Activated naive CD4-positive, alpha-beta T cell treated with anti-CD3 and anti-CD28 coated beads for 36 hours (primary cell): ENCODE measurements at regions not wholly inside any gene's neighbourhood (a gene's known extent, or its start where the extent isn't known, plus 50 kb on each side); places are given as distances from the start of the nearest gene placed in this dataset.

Source experiments
- CTCF ChIA-PET: fragments of 350-600 bp; sonication (Branson Sonifier 250); formaldehyde crosslinking; loops from one replicate; lab custom pipeline; 2021; ENCODE audit warnings: antibody characterized with exemption; lab: Charles Lee
- DNase-seq: peaks from one replicate; pipeline ENCODE4 v3.0.0-alpha.2; 2020
- H3K27ac Mint-ChIP-seq: one replicate; pipeline ENCODE4 v1.8.0; 2021; ENCODE audit warnings: mild to moderate bottlenecking, mixed read lengths
- H3K27me3 Mint-ChIP-seq: one replicate; pipeline ENCODE4 v1.8.0; 2021; ENCODE audit warnings: low read depth, mixed read lengths
- H3K36me3 Mint-ChIP-seq: one replicate; pipeline ENCODE4 v1.8.0; 2021; ENCODE audit warnings: low read depth, mixed read lengths
- H3K4me1 Mint-ChIP-seq: one replicate; pipeline ENCODE4 v1.8.0; 2021; ENCODE audit warnings: low read depth, mixed read lengths
- H3K4me3 Mint-ChIP-seq: one replicate; pipeline ENCODE4 v1.8.0; 2021; ENCODE audit warnings: mild to moderate bottlenecking, moderate library complexity, mixed read lengths
- H3K9me3 Mint-ChIP-seq: one replicate; pipeline ENCODE4 v1.8.0; 2021; ENCODE audit warnings: mixed read lengths
- intact Hi-C: fragments of 100-400 bp; cut with micrococcal nuclease; formaldehyde crosslinking; loops from one replicate; pipeline ENCODE4 v1.15.1; 2023

DNA sequence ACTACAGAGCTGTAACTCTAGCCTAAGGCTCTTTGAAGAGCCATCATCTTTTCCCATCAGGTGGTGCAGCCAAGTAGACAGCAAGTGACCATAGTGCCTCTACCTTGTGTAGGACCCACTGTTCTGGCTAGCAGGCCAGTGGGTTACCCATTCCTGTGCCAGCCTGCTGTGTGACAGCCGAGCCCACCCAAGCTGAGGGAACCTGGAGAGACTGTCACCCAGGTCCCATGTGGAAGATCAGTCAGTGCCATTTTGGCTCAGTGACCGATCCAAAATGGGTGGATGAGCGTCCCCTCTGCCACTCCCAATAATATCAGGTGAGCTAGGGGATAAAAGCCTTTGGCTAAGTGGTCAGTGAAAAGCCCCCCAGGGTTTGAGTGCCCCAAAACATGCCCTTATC lies 417.9 kb downstream of the MATN1 start:
- intact Hi-C loops, result no loop called here
- no peak for DNase-seq
- H3K9me3 Mint-ChIP-seq, result no peaks in the 10 kb centered on the region
- H3K36me3 Mint-ChIP-seq, result no peaks in the 10 kb centered on the region
- peaks cover 12% of the 10 kb centered on the region for H3K27me3 Mint-ChIP-seq
- no peak overlapping the region for H3K4me3 Mint-ChIP-seq
- no peak overlapping the region for H3K27ac Mint-ChIP-seq
- CTCF ChIA-PET, result no interaction called here
- no peaks in the 10 kb centered on the region for H3K4me1 Mint-ChIP-seq

DNA sequence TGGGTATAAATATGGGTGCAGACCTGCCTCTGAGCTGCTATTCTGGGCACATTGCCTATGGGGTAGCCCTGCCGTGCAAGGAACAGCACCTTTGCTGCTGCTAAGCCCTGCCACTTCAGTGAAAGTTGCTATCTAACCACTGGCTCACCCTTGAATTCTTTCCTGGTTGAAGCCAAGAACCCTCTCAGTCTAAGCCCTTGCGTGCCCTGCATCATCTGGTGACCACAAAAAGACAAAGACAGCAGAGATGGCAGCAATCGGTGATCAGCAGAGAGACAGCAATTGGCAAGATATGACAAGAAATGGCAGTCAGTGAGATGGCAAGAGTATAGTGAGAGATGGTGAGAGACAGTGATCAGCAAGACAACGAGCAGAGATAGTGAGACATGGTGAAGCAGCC lies 418.3 kb downstream of the MATN1 start:
- intact Hi-C loops, result no loop called here
- CTCF ChIA-PET, result no interaction called here
- Mint-ChIP-seq H3K27ac (no peak overlapping the region), H3K9me3 (no peaks in the 10 kb centered on the region), H3K4me3 (no peak overlapping the region), H3K4me1 (no peaks in the 10 kb centered on the region), H3K27me3 (peaks cover 14% of the 10 kb centered on the region), H3K36me3 (no peaks in the 10 kb centered on the region)
- no peak for DNase-seq

DNA sequence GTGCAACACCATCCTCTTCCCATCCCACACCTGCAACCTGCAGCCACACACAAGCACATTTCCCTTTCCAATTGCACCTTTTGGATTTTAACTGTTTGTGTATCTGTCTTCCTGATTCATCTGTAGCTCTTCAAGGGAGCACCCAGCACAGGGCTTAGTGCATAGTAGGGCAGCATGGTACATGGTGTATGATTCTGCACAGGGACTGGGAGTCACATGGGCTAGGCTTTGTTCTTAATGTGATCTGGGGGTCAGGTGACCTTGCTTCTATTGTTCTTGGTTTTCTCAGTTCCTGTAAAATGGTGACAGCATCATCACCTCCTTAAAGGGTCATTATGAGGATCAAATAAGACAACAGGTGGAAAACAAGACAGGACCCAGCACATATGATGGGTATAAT lies 419.3 kb downstream of the MATN1 start:
- Mint-ChIP-seq H3K4me1 (no peaks in the 10 kb centered on the region), H3K36me3 (no peaks in the 10 kb centered on the region), H3K27me3 (peaks cover 19% of the 10 kb centered on the region), H3K9me3 (no peaks in the 10 kb centered on the region), H3K27ac (no peak overlapping the region), H3K4me3 (no peak overlapping the region)
- no peak for DNase-seq
- intact Hi-C loops, result no loop called here
- CTCF ChIA-PET, result no interaction called here

DNA sequence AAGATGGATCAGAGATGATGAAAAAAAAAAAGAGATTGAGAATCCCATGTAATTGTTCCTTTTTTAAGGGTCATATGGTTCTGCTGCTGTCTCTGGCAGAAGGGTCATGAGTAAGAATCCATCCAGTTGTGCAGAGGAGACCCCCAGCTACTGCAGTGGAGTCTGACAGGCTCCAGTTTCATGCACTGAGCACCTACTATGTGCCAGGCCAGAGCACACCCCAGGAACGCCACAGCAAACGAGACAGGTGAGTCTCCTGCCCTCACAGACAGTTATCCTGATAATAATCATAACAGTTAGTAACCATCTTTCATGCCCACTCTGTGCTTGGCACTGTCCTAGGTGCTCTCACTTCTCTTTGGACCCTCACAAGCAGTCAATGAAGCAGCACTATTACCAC lies 420.0 kb downstream of the MATN1 start:
- DNase-seq, result no peak
- H3K4me3 Mint-ChIP-seq, result no peak overlapping the region
- no peaks in the 10 kb centered on the region for H3K9me3 Mint-ChIP-seq
- no peaks in the 10 kb centered on the region for H3K36me3 Mint-ChIP-seq
- H3K27ac Mint-ChIP-seq, result no peak overlapping the region
- CTCF ChIA-PET, result no interaction called here
- no peaks in the 10 kb centered on the region for H3K4me1 Mint-ChIP-seq
- intact Hi-C loops, result no loop called here
- H3K27me3 Mint-ChIP-seq, result peaks cover 19% of the 10 kb centered on the region

DNA sequence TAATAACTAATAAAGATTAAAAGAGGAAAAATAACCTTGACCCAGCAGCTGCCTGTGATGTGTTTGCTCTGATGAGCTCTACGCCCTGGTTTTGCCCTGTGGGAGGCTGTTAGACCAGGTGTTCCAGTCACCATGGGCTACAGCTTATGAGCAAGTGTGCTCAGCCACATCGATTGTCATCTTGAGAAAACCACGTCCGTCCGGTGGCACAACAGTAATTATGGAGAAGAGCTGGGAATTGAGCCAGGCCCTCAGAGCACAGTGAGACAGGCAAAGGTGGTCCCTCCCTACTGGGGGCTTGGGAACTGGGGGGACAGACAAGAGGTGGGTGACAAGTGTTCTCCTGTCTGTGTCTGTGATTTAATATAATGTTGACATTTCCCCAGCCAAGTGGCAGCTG lies 420.5 kb downstream of the MATN1 start:
- Mint-ChIP-seq H3K9me3 (peaks cover under 1% of the 10 kb centered on the region), H3K4me1 (no peaks in the 10 kb centered on the region), H3K36me3 (no peaks in the 10 kb centered on the region), H3K27me3 (peaks cover 16% of the 10 kb centered on the region), H3K4me3 (no peak overlapping the region), H3K27ac (no peak overlapping the region)
- DNase-seq, result no peak
- intact Hi-C loops, result no loop called here
- CTCF ChIA-PET, result no interaction called here

DNA sequence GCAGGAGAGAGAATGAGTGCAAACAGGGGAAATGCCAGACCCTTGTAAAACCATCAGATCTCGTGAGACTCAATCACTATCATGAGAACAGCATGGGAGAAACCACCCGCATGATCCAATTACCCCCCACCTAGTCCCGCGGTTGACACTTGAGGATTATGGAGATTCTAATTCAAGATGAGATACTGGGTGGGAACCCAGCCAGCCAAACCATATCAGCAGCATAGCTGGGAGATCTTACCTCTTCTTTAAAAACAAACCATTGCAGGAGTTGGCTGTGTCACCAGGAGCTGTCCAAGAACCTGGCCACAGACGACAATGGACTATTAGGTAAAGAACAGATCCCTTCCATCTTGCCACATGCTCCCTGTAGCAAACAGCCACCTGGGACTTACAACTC lies 422.7 kb downstream of the MATN1 start:
- Mint-ChIP-seq H3K4me1 (no peaks in the 10 kb centered on the region), H3K9me3 (peaks cover 6% of the 10 kb centered on the region), H3K4me3 (no peak overlapping the region), H3K27me3 (peaks cover 17% of the 10 kb centered on the region), H3K36me3 (no peaks in the 10 kb centered on the region), H3K27ac (no peak overlapping the region)
- no peak for DNase-seq
- CTCF ChIA-PET, result no interaction called here
- intact Hi-C loops, result no loop called here

DNA sequence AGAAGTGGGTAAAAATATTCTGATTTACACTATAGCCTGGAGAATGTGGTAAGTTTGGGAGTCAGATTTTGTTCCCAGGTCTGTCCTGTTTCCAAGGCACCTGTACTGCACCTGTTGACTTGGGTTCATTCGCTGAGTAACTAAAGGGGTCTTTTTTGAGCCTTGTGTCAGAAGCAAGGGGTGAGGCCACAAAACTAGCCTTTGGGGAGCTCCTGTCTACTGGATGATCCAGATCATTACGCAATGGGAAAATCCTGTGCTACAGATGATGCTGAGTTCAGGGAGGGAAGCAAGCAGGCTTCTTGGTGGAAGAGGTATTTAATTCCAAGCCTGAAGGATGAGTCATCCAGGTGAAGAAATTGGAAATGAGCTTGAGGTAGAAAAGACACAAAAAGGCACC lies 424.0 kb downstream of the MATN1 start:
- H3K36me3 Mint-ChIP-seq, result no peaks in the 10 kb centered on the region
- intact Hi-C loops, result no loop called here
- no peak overlapping the region for H3K4me3 Mint-ChIP-seq
- peaks cover 6% of the 10 kb centered on the region for H3K9me3 Mint-ChIP-seq
- no peak for DNase-seq
- peaks cover 15% of the 10 kb centered on the region for H3K27me3 Mint-ChIP-seq
- CTCF ChIA-PET, result no interaction called here
- H3K27ac Mint-ChIP-seq, result no peak overlapping the region
- H3K4me1 Mint-ChIP-seq, result no peaks in the 10 kb centered on the region

DNA sequence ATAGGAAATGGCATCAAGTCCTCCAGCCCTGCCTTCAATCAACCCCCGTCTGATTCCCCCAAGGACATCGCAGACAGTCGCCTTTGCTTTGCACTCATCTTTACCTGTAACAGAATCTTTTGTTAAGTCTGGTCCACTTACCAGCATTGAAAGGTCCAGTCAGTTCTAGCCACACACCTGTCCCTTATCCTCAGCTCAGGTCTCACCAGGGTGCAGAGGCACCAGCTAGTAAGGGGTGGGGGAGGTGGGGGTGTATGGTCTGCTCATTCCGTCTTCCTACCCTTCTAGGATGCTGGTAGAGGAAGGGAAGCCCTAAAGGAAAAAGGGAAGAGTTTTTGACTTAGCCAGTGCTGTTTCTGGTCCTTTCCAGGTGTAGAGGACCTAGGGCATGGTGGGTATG lies 427.7 kb downstream of the MATN1 start:
- H3K4me1 Mint-ChIP-seq, result no peaks in the 10 kb centered on the region

DNA sequence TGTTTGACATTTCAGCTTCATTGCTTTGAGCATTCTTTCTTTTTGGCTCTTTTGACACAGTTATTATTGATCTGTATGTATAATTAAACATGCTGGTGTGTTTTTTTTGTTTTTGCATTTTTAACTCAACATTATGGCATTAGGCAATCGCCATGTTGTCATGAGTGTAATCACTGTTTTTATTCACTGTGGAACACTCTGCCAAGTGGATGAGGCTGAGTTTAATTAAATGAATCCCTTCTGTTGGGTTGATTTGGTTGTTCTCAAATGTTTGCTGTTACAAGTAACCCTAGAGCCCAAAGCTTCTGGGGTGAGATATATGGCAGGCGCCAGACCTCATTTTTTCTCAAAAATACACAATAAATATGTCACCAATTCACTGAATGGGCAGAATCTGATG lies 428.1 kb downstream of the MATN1 start:
- intact Hi-C loops, result no loop called here

More for the DNA sequence above, 427.7 kb downstream of the MATN1 start:
- Mint-ChIP-seq H3K9me3 (peaks cover 6% of the 10 kb centered on the region), H3K4me3 (no peak overlapping the region), H3K36me3 (no peaks in the 10 kb centered on the region), H3K27ac (no peak overlapping the region), H3K27me3 (peaks cover 29% of the 10 kb centered on the region)
- CTCF ChIA-PET, result no interaction called here
- intact Hi-C loops, result no loop called here
- DNase-seq, result no peak

DNA sequence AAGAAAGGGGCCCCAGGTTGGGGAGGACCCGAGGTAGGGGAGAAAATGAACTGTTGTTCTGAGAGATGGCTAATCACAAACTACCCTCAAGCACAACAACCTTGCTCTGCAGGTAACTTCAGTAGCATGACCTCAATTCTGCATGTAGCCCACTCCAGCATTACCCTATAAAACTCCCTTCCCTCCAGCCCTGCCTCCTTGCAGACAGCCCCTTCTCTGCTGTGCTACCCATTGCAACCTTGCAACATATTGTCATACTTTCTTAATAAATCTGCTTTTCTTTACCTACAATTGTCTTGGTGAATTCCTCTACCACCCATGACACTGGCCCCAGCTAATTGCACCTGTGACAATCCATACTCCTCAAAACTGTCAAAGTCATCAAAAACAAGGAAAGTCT lies 428.9 kb downstream of the MATN1 start:
- CTCF ChIA-PET, result no interaction called here
- Mint-ChIP-seq H3K27me3 (peaks cover 23% of the 10 kb centered on the region), H3K36me3 (no peaks in the 10 kb centered on the region), H3K9me3 (peaks cover 6% of the 10 kb centered on the region), H3K27ac (no peak overlapping the region), H3K4me1 (no peaks in the 10 kb centered on the region), H3K4me3 (no peak overlapping the region)
- no peak for DNase-seq
- intact Hi-C loops, result no loop called here

More for the DNA sequence above, 428.1 kb downstream of the MATN1 start:
- Mint-ChIP-seq H3K4me3 (no peak overlapping the region), H3K27me3 (peaks cover 26% of the 10 kb centered on the region), H3K27ac (no peak overlapping the region), H3K4me1 (no peaks in the 10 kb centered on the region), H3K36me3 (no peaks in the 10 kb centered on the region), H3K9me3 (peaks cover 6% of the 10 kb centered on the region)
- CTCF ChIA-PET, result no interaction called here
- DNase-seq, result no peak

DNA sequence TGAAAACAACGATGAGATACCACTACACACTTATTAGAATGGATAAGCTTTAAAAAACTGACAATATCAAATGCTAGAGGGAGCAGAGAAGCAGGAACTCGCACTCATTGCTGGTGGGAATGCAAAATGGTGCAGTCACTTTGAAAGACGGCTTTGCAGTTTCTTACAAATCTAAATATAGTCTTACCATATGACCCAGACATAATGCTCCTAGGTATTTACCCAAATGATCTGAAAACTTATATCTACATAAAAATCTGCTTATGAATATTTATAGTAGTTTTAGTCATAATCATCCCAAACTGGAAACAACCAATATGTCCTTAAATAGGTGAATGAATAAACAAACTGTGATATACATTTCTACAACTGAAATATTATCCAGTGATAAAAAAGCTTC lies 430.9 kb downstream of the MATN1 start:
- peaks cover under 1% of the 10 kb centered on the region for H3K9me3 Mint-ChIP-seq
- no peak overlapping the region for H3K4me3 Mint-ChIP-seq
- no peaks in the 10 kb centered on the region for H3K36me3 Mint-ChIP-seq
- peaks cover 26% of the 10 kb centered on the region for H3K27me3 Mint-ChIP-seq
- H3K27ac Mint-ChIP-seq, result no peak overlapping the region
- intact Hi-C loops, result no loop called here
- CTCF ChIA-PET, result no interaction called here
- no peaks in the 10 kb centered on the region for H3K4me1 Mint-ChIP-seq
- DNase-seq, result no peak

DNA sequence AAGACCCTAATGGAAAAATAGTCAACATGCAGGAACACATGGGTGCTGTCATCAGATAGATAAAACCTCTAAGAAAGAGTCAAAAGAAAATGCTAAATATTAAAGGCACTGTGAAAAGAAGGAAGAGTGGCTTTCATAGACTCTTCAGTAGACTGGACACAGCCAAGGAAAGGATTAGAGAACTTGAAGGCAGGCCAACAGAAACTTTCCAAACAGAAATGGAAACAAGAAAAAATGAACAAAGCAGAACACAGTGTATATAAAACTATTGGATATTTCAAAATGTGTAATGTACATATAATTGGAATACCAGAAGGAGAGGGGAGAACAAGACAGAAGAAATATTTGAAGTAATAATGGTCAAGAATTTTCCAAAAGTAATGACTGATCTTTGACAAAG lies 431.9 kb downstream of the MATN1 start:
- Mint-ChIP-seq H3K4me1 (no peaks in the 10 kb centered on the region), H3K27ac (no peak overlapping the region), H3K27me3 (peaks cover 24% of the 10 kb centered on the region), H3K4me3 (no peak overlapping the region), H3K9me3 (no peaks in the 10 kb centered on the region), H3K36me3 (no peaks in the 10 kb centered on the region)
- intact Hi-C loops, result no loop called here
- no peak for DNase-seq
- CTCF ChIA-PET, result no interaction called here

DNA sequence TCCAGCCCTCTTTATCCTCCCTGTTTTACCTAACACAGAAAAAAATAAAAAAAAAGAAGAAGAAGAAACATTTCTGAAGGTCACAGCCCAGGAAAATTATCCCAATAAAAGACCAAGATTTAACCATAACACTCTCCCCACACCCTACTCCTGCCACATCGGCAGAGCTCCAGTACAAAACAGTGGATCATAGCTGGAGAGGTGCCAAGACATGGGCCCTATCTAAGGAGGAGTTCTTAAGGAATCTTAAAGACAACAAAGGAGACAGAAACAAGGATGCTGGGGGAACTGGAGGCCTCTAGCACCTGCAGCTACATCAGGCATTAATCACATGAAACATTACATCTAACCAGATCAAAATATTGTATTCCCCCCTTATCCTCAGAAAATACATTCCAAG lies 432.8 kb downstream of the MATN1 start:
- Mint-ChIP-seq H3K4me3 (no peak overlapping the region), H3K27ac (no peak overlapping the region), H3K4me1 (no peaks in the 10 kb centered on the region), H3K27me3 (peaks cover 24% of the 10 kb centered on the region), H3K9me3 (no peaks in the 10 kb centered on the region), H3K36me3 (no peaks in the 10 kb centered on the region)
- DNase-seq, result no peak
- CTCF ChIA-PET, result no interaction called here
- intact Hi-C loops, result no loop called here

DNA sequence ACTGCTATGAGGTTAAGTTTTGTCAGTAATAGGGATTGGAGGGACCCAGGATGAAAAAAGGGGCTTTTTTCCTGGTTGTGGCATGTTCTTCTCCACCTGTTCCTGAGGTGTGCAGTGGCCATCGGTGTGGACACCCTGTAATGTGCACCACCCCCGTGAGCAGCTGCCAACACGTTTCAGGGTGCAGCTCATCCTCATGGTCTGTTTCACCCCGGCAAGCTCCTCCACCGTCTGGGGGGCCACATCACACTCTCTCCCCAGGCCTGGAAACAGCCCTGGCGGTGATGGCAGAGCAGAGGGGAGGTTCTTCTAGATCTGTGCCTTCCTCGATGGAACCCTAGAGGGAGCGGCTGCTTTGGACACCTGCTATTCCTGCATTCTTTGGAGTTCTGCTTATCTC lies 435.4 kb downstream of the MATN1 start:
- Mint-ChIP-seq H3K4me1 (peaks cover 4% of the 10 kb centered on the region), H3K36me3 (no peaks in the 10 kb centered on the region), H3K27me3 (peaks cover 20% of the 10 kb centered on the region), H3K4me3 (no peak overlapping the region), H3K9me3 (no peaks in the 10 kb centered on the region), H3K27ac (no peak overlapping the region)
- CTCF ChIA-PET, result no interaction called here
- intact Hi-C loops, result no loop called here
- no peak for DNase-seq
